SU-DHL-6 (cell line): ENCODE measurements at regions not wholly inside any gene's neighbourhood (a gene's known extent, or its start where the extent isn't known, plus 50 kb on each side); places are given as distances from the start of the nearest gene placed in this dataset.

ENCODE experiments used
- H2AFZ ChIP-seq: fragments of 200-600 bp; sonication (generic); 2 replicates; pipeline ENCODE4 v1.6.1; 2014; ENCODE audit warnings: low read depth, mild to moderate bottlenecking, moderate library complexity, mixed read lengths, antibody characterized with exemption, low read length; ENCODE audit not compliant: severe bottlenecking
- H3F3A ChIP-seq: fragments of 200-600 bp; shearing (Covaris generic); 2 replicates; pipeline ENCODE4 v1.6.0; 2016; ENCODE audit warnings: antibody characterized with exemption, mild to moderate bottlenecking; ENCODE audit not compliant: insufficient read depth
- H3K27ac ChIP-seq: fragments of 200-600 bp; sonication (generic); 2 replicates; pipeline ENCODE4 v1.5.1; 2016; ENCODE audit warnings: low read depth, mild to moderate bottlenecking, low read length, moderate library complexity, mixed read lengths
- H3K27me3 ChIP-seq: fragments of 200-600 bp; sonication (generic), shearing (Covaris generic); 2 replicates; pipeline ENCODE4 v1.6.0; 2014; ENCODE audit warnings: mild to moderate bottlenecking, low read length
- H3K36me3 ChIP-seq: fragments of 200-600 bp; sonication (generic); 2 replicates; pipeline ENCODE4 v1.6.1; 2014; ENCODE audit warnings: mild to moderate bottlenecking, low read length, mixed read lengths
- H3K4me2 ChIP-seq: fragments of 300-600, 200-600 bp; shearing (Covaris generic), sonication (generic); 2 replicates; pipeline ENCODE4 v1.6.0; 2014; ENCODE audit warnings: low read length, low read depth, mild to moderate bottlenecking; ENCODE audit not compliant: poor library complexity, severe bottlenecking
- H3K4me3 ChIP-seq: fragments of 200-600 bp; sonication (generic); 2 replicates; pipeline ENCODE4 v1.5.1; 2014; ENCODE audit warnings: antibody characterized with exemption, low read length, mild to moderate bottlenecking, mixed read lengths; ENCODE audit not compliant: insufficient read depth, poor library complexity, severe bottlenecking
- H3K79me2 ChIP-seq: fragments of 200-600 bp; sonication (generic); 2 replicates; pipeline ENCODE4 v1.6.1; 2014; ENCODE audit warnings: mild to moderate bottlenecking, low read length, moderate library complexity; ENCODE audit not compliant: insufficient read depth
- H3K9ac ChIP-seq: fragments of 200-600 bp; sonication (generic); 2 replicates; pipeline ENCODE4 v1.7.0; 2014; ENCODE audit warnings: mild to moderate bottlenecking, low read length
- H3K9me2 ChIP-seq: fragments of 200-600 bp; sonication (generic); replicated peaks from 2 replicates; pipeline ENCODE4 v1.6.1; 2014; ENCODE audit warnings: low read length; ENCODE audit not compliant: insufficient read depth
- H3K9me3 ChIP-seq: fragments of 200-600 bp; sonication (generic); 2 replicates; pipeline ENCODE4 v1.6.1; 2014; ENCODE audit warnings: low read length, mixed read lengths; ENCODE audit not compliant: insufficient read depth
- H4K20me1 ChIP-seq: fragments of 200-600 bp; sonication (generic); 2 replicates; pipeline ENCODE4 v1.6.1; 2014; ENCODE audit warnings: low read depth, mild to moderate bottlenecking, antibody characterized with exemption, low read length, moderate library complexity, mixed read lengths
- CTCF ChIP-seq: fragments of 200-600 bp; sonication (generic); IDR thresholded peaks from one replicate; pipeline ENCODE4 v1.5.1; 2017; ENCODE audit warnings: antibody characterized with exemption, mild to moderate bottlenecking, low read length, moderate library complexity; ENCODE audit not compliant: insufficient read depth, poor library complexity, severe bottlenecking
- EZH2phosphoT487 ChIP-seq: fragments of 200-600 bp; sonication (generic), shearing (Covaris generic); conservative IDR thresholded peaks from 2 replicates; pipeline ENCODE4 v1.6.1; 2018; ENCODE audit warnings: mild to moderate bottlenecking, antibody characterized with exemption, low read length, moderate library complexity, mixed read lengths

- H3K36me3 ChIP-seq = no peaks in the 10 kb centered on the region
- no peaks in the 10 kb centered on the region for H3F3A ChIP-seq
- H4K20me1 ChIP-seq = no peaks in the 10 kb centered on the region
- no peak overlapping the region for H3K27ac ChIP-seq
- H3K4me2 ChIP-seq = no peak overlapping the region
- no peak overlapping the region for H2AFZ ChIP-seq
- H3K79me2 ChIP-seq = no peaks in the 10 kb centered on the region
- H3K9ac ChIP-seq = no peak overlapping the region
- H3K9me3 ChIP-seq = no peaks in the 10 kb centered on the region
- TF ChIP-seq CTCF (no peak), EZH2phosphoT487 (no peak)
- H3K9me2 ChIP-seq = no peaks in the 10 kb centered on the region
- H3K4me3 ChIP-seq = no peak overlapping the region
- no peaks in the 10 kb centered on the region for H3K27me3 ChIP-seq
Measured at GRCh38 chr4:16293210-16293838, 67.1 kb upstream of the TAPT1 start.

- Histone ChIP-seq H3K79me2 (no peaks in the 10 kb centered on the region), H3K27ac (no peak overlapping the region), H3K9me2 (no peaks in the 10 kb centered on the region), H3K4me2 (no peak overlapping the region), H3K36me3 (no peaks in the 10 kb centered on the region), H3F3A (no peaks in the 10 kb centered on the region), H2AFZ (no peak overlapping the region), H3K4me3 (no peak overlapping the region), H3K27me3 (no peaks in the 10 kb centered on the region), H3K9ac (no peak overlapping the region), H4K20me1 (no peaks in the 10 kb centered on the region), H3K9me3 (no peaks in the 10 kb centered on the region)
- TF ChIP-seq EZH2phosphoT487 (no peak), CTCF (no peak)
Measured at GRCh38 chr4:16292585-16292984, 66.3 kb upstream of the TAPT1 start.

- Histone ChIP-seq H2AFZ (no peak overlapping the region), H3F3A (no peaks in the 10 kb centered on the region), H3K27ac (no peak overlapping the region), H4K20me1 (no peaks in the 10 kb centered on the region), H3K9me3 (no peaks in the 10 kb centered on the region), H3K9ac (no peak overlapping the region), H3K27me3 (no peaks in the 10 kb centered on the region), H3K9me2 (no peaks in the 10 kb centered on the region), H3K4me3 (no peak overlapping the region), H3K4me2 (no peak overlapping the region), H3K36me3 (no peaks in the 10 kb centered on the region), H3K79me2 (no peaks in the 10 kb centered on the region)
- TF ChIP-seq EZH2phosphoT487 (no peak), CTCF (no peak)
Measured at GRCh38 chr4:16290681-16291420, 64.6 kb upstream of the TAPT1 start.
